DOHH2 (cell line): ENCODE measurements at regions not wholly inside any gene's neighbourhood (a gene's known extent, or its start where the extent isn't known, plus 50 kb on each side); places are given as distances from the start of the nearest gene placed in this dataset.

Source experiments
- CTCF ChIP-seq: fragments of 200-600 bp; sonication (generic); IDR thresholded peaks from one replicate; pipeline ENCODE4 v1.5.1; 2014; ENCODE audit warnings: antibody characterized with exemption, mild to moderate bottlenecking, low read depth, low read length; ENCODE audit not compliant: poor library complexity, severe bottlenecking
- EZH2phosphoT487 ChIP-seq: fragments of 200-600 bp; sonication (generic); IDR thresholded peaks from 2 replicates; pipeline ENCODE4 v1.6.1; 2017; ENCODE audit warnings: borderline replicate concordance, mild to moderate bottlenecking, antibody characterized with exemption, low read length, moderate library complexity, mixed read lengths

DNA sequence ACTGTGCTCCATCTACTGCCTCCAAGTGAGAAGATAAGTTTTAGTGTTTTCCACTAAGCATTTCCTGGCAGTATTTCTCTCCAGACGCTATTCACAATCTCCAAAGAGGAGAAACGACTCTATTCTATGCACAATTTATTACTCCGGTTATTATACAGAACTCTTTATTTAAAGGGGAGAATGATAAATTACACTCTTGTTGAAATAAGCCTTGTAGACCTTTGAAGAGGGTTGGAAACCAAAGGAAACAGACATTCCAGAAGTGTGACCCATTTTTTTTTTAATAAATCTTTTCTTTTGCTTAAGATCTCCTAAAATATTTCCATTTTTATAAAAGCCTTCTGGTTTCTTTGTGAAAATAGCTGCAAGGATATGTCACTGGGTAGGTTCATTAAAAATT lies 76.1 kb upstream of the HDAC9 start:
- TF ChIP-seq CTCF = no peak
- no peak for TF ChIP-seq EZH2phosphoT487
